ENCODE measurements at regions not wholly inside any gene's neighbourhood (a gene's known extent, or its start where the extent isn't known, plus 50 kb on each side); places are given as distances from the start of the nearest gene placed in this dataset.

GRCh38 chr4:71126719-71127118 is 133.3 kb downstream of the DCK start:
- no peak for TF ChIP-seq MAX (IDR thresholded peaks at IDR 0.05; ENCODE audit: insufficient read depth, insufficient read length)
- H2AFZ ChIP-seq (ENCODE audit: low read depth, low read length), result no peak overlapping the region
- ChIA-PET CTCF (no interaction called here), POLR2A (no interaction called here)
- dilution Hi-C loops (cut with MboI; ENCODE audit: extremely low pct_ligation_motif_present, low sequenced_read_pairs) (no loop called here), intact Hi-C loops (cut with micrococcal nuclease) (no loop called here)
- no peaks in the 10 kb centered on the region for H4K20me1 ChIP-seq (replicated peaks; ENCODE audit: control insufficient read depth, extremely low read depth, insufficient read depth, low read length)
- H3K79me2 ChIP-seq (ENCODE audit: control insufficient read depth, insufficient read depth, low read length), result no peaks in the 10 kb centered on the region
- FAIRE-seq, result no peak
- H3K4me3 ChIP-seq (replicated peaks in 1 of 3; ENCODE audit: insufficient read depth in 1 of 3, low read depth in 1 of 3, low read length in 3 of 3), result no peak overlapping the region
- H3K36me3 ChIP-seq (ENCODE audit: control insufficient read depth in 2 of 2, extremely low read depth in 1 of 2, insufficient read depth in 2 of 2, low read length in 2 of 2), result no peaks in the 10 kb centered on the region
- no peak for DNase-seq (ENCODE audit: low read depth, low spot score)
- H3K9ac ChIP-seq (replicated peaks; ENCODE audit: extremely low read depth, insufficient read depth, low read length), result no peak overlapping the region
- H3K4me2 ChIP-seq (ENCODE audit: insufficient read depth, low read length), result no peak overlapping the region
- H3K9me1 ChIP-seq (replicated peaks; ENCODE audit: control insufficient read depth, extremely low read depth, insufficient read depth, low read length), result no peaks in the 10 kb centered on the region
- H3K9me3 ChIP-seq (replicated peaks; ENCODE audit: control insufficient read depth, insufficient read depth, low read length), result no peaks in the 10 kb centered on the region
- H3K27ac ChIP-seq (ENCODE audit: insufficient read depth, low read depth, low read length), result no peak overlapping the region
- no peaks in the 10 kb centered on the region for H3K27me3 ChIP-seq (ENCODE audit: control insufficient read depth in 2 of 2, insufficient read depth in 2 of 2, low read length in 2 of 2)
- no peaks in the 10 kb centered on the region for H3K4me1 ChIP-seq (ENCODE audit: control insufficient read depth, extremely low read depth, insufficient read depth, low read length)
- no TSS peak for BruUV-seq (replicated peaks)

- no peaks in the 10 kb centered on the region for H3K4me1 ChIP-seq (ENCODE audit: control insufficient read depth, extremely low read depth, insufficient read depth, low read length)
- H3K9me1 ChIP-seq (replicated peaks; ENCODE audit: control insufficient read depth, extremely low read depth, insufficient read depth, low read length), result no peaks in the 10 kb centered on the region
- no peaks in the 10 kb centered on the region for H3K27me3 ChIP-seq (ENCODE audit: control insufficient read depth in 2 of 2, insufficient read depth in 2 of 2, low read length in 2 of 2)
- POLR2A ChIA-PET, result no interaction called here
- FAIRE-seq (no peak), DNase-seq (ENCODE audit: low read depth, low spot score) (no peak)
- no peak overlapping the region for H3K27ac ChIP-seq (ENCODE audit: insufficient read depth, low read depth, low read length)
- no peaks in the 10 kb centered on the region for H3K36me3 ChIP-seq (ENCODE audit: control insufficient read depth in 2 of 2, extremely low read depth in 1 of 2, insufficient read depth in 2 of 2, low read length in 2 of 2)
- no peak overlapping the region for H3K9ac ChIP-seq (replicated peaks; ENCODE audit: extremely low read depth, insufficient read depth, low read length)
- no peaks in the 10 kb centered on the region for H4K20me1 ChIP-seq (replicated peaks; ENCODE audit: control insufficient read depth, extremely low read depth, insufficient read depth, low read length)
- no peaks in the 10 kb centered on the region for H3K79me2 ChIP-seq (ENCODE audit: control insufficient read depth, insufficient read depth, low read length)
- no peak overlapping the region for H3K4me3 ChIP-seq (replicated peaks in 1 of 3; ENCODE audit: insufficient read depth in 1 of 3, low read depth in 1 of 3, low read length in 3 of 3)
- CTCF ChIA-PET, result no interaction called here
- TF ChIP-seq POLR2A (IDR thresholded peaks at IDR 0.05; ENCODE audit: low read depth, low read length) (no peak), FOS (IDR thresholded peaks at IDR 0.05; ENCODE audit: borderline replicate concordance, insufficient read depth, low read length) (no peak)
- H3K4me2 ChIP-seq (ENCODE audit: insufficient read depth, low read length), result no peak overlapping the region
- dilution Hi-C loops (cut with MboI; ENCODE audit: extremely low pct_ligation_motif_present, low sequenced_read_pairs) (no loop called here), intact Hi-C loops (cut with micrococcal nuclease) (no loop called here)
- no peak overlapping the region for H2AFZ ChIP-seq (ENCODE audit: low read depth, low read length)
- BruUV-seq (replicated peaks), result no TSS peak
- H3K9me3 ChIP-seq (replicated peaks; ENCODE audit: control insufficient read depth, insufficient read depth, low read length), result no peaks in the 10 kb centered on the region
Observed at GRCh38 chr4:71130827-71131603, 137.6 kb downstream of the DCK start.

Measured in endothelial cell of umbilical vein (primary cell).